ENCODE measurements at regions not wholly inside any gene's neighbourhood (a gene's known extent, or its start where the extent isn't known, plus 50 kb on each side); places are given as distances from the start of the nearest gene placed in this dataset.

DNA sequence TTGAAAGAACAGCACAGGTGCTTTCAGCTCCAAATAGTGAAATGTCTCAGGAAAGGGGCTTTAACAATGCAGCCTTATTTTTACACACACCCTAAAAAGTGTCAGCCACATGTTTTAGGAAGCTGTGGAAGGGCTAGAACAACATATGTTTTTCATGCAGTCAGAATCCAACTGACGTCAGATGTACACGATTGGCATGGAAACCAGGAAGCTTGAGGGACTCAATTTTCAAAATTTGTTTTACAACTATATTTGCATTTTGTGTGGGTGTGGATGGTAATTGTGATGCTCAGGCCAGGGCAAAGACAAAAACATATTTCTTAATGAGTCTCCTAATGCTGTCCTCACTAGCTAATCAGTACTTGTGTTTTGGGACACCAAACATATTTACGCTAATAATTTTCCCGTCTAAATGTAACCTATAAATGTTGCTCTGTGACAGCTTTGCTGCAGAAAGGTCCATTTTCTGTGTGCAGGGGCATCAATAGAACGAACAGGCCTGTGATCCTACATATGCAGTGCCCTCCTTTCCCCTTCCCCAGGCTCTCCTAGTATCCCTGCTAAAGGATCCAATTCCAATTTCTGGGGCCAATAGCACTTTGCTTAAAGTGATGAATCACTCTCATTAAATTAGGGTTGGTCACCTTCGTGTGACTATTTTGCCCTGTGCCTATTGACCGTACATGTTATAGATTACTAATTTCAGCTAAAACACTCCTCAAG lies 434.0 kb upstream of the CDH5 start:
- Histone ChIP-seq H3K79me2 (ENCODE audit: low read length) (no peaks in the 10 kb centered on the region), H3K4me1 (ENCODE audit: low read length) (no peaks in the 10 kb centered on the region), H3K4me2 (ENCODE audit: low read depth, low read length, poor library complexity, severe bottlenecking) (no peak overlapping the region), H3K9me3 (ENCODE audit: low read length) (no peaks in the 10 kb centered on the region), H3K27ac (ENCODE audit: low read length) (no peak overlapping the region), H3K36me3 (ENCODE audit: insufficient read depth, low read length) (no peaks in the 10 kb centered on the region), H3K4me3 (ENCODE audit: low read length) (no peak overlapping the region), H3K27me3 (ENCODE audit: low read length) (no peaks in the 10 kb centered on the region), H3K9me2 (replicated peaks; ENCODE audit: insufficient read depth, low read length) (0 out of 2 replicates have a peak, but pooled peaks cover 4% of the 10 kb centered on the region), H2AFZ (ENCODE audit: low read length) (no peak overlapping the region), H3K9ac (ENCODE audit: low read length) (no peak overlapping the region), H4K20me1 (ENCODE audit: insufficient read depth, low read depth, low read length) (no peaks in the 10 kb centered on the region)
- DNase-seq, result no peak

DNA sequence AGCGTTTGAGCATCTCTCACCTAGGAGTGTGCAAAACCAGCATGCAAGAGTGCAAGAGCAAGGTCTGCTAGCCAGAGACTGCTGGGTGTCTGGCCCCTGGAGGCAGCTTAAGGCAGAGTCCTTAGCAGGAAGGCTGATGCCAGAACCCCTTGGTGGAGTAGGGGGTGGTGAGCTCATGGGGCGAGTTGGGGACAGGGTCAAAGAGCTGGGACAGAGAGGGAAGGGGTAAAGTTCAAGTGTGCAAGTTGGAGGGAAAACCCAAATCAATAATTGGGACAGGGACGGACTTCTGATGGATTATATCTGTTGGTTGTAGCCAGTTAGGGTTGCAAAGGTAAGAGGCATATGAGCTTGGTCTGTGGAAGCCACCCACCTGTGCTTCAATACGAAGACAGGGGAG lies 443.6 kb upstream of the CDH5 start:
- Histone ChIP-seq H2AFZ (ENCODE audit: low read length) (no peak overlapping the region), H3K9me2 (replicated peaks; ENCODE audit: insufficient read depth, low read length) (no peaks in the 10 kb centered on the region), H3K4me2 (ENCODE audit: low read depth, low read length, poor library complexity, severe bottlenecking) (no peak overlapping the region), H3K9ac (ENCODE audit: low read length) (no peak overlapping the region), H3K27me3 (ENCODE audit: low read length) (no peaks in the 10 kb centered on the region), H4K20me1 (ENCODE audit: insufficient read depth, low read depth, low read length) (no peaks in the 10 kb centered on the region), H3K27ac (ENCODE audit: low read length) (no peak overlapping the region), H3K4me1 (ENCODE audit: low read length) (no peaks in the 10 kb centered on the region), H3K4me3 (ENCODE audit: low read length) (no peak overlapping the region), H3K36me3 (ENCODE audit: insufficient read depth, low read length) (no peaks in the 10 kb centered on the region), H3K79me2 (ENCODE audit: low read length) (no peaks in the 10 kb centered on the region), H3K9me3 (ENCODE audit: low read length) (no peaks in the 10 kb centered on the region)
- DNase-seq, result no peak

DNA sequence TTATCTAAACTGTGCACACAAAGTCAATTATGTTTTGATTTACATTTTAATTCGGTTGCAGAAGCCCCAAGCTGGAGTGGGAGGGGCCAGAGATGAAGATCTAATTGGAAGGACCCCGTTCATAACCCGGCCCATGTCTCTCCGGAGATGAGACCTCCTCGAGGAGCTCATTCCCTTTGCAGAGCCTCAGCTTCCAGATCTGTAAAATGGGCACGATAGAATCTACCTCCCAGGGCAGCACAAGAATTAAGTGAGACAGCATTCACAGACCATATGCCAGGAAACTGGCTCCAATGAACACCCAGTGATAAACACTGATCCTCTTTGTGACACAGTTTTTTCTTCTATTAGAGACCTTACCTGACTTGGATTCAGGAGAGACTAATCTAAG lies 446.5 kb upstream of the CDH5 start:
- DNase-seq, result no peak
- Histone ChIP-seq H3K27ac (ENCODE audit: low read length) (no peak overlapping the region), H2AFZ (ENCODE audit: low read length) (no peak overlapping the region), H3K79me2 (ENCODE audit: low read length) (no peaks in the 10 kb centered on the region), H3K36me3 (ENCODE audit: insufficient read depth, low read length) (no peaks in the 10 kb centered on the region), H3K4me3 (ENCODE audit: low read length) (no peak overlapping the region), H3K9me3 (ENCODE audit: low read length) (no peaks in the 10 kb centered on the region), H3K4me2 (ENCODE audit: low read depth, low read length, poor library complexity, severe bottlenecking) (no peak overlapping the region), H3K9me2 (replicated peaks; ENCODE audit: insufficient read depth, low read length) (no peaks in the 10 kb centered on the region), H3K27me3 (ENCODE audit: low read length) (no peaks in the 10 kb centered on the region), H3K9ac (ENCODE audit: low read length) (no peak overlapping the region), H4K20me1 (ENCODE audit: insufficient read depth, low read depth, low read length) (no peaks in the 10 kb centered on the region), H3K4me1 (ENCODE audit: low read length) (no peaks in the 10 kb centered on the region)

DNA sequence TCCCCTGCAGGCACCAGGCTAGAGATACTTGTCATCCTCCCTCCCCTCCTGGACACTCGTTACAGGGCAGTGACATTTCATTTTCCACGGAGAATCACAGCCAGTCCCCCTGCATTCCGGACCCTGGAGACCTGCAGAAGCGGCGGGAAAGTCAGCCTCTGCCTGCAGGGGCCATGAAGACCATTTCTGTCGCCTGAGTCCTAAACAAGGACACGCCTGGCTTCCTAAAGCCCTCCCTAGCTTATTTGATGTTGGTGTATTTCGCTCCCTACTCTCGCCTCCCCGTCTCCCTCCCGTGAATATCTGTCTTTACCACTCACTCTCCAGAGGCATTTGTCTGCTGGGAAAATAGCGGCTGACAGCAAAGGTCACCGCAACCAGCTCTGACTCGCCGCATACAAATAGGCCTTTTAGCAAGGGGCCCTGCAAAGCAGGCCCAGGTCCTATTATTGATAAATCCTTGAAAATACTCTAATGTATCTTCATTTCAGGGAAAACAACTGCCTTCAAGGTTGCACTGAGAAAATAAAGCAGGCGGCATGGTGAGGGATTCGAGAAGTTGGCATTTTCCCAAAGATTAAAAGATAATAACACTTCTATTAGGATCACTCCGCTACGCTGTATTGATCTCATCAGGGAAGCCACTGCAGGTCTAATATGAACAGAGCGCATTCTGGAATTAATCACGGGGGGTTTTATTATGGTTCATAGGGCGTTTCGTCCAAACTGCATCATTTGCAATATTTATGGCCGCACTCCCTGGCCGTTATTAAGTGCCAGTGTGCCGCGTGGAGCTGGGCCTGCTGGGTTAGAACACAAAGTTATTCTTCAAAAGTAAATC lies 447.1 kb upstream of the CDH5 start:
- Histone ChIP-seq H3K27me3 (ENCODE audit: low read length) (no peaks in the 10 kb centered on the region), H3K9me2 (replicated peaks; ENCODE audit: insufficient read depth, low read length) (no peaks in the 10 kb centered on the region), H2AFZ (ENCODE audit: low read length) (no peak overlapping the region), H3K9me3 (ENCODE audit: low read length) (no peaks in the 10 kb centered on the region), H3K27ac (ENCODE audit: low read length) (no peak overlapping the region), H3K4me1 (ENCODE audit: low read length) (no peaks in the 10 kb centered on the region), H3K36me3 (ENCODE audit: insufficient read depth, low read length) (no peaks in the 10 kb centered on the region), H3K79me2 (ENCODE audit: low read length) (no peaks in the 10 kb centered on the region), H3K4me2 (ENCODE audit: low read depth, low read length, poor library complexity, severe bottlenecking) (no peak overlapping the region), H4K20me1 (ENCODE audit: insufficient read depth, low read depth, low read length) (no peaks in the 10 kb centered on the region), H3K9ac (ENCODE audit: low read length) (no peak overlapping the region), H3K4me3 (ENCODE audit: low read length) (no peak overlapping the region)
- no peak for DNase-seq

DNA sequence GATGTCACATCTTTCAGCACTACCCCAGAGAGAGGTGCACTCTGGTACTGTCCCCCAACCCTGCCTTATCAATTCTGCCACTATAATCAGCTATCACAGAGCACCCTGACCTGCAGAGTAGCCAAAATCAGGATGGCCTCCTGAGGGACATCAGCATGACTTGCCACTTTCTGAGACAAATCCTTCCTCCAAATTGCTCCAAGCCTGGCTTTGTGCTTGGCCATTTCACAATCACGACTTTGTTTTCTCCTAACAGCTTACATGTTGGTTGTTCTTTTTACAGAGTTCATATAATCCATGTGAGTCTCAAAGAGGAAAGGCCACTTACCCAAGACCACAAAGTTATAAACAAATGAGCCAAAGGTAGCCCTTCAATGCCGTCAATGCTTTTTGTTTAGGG lies 449.0 kb upstream of the CDH5 start:
- Histone ChIP-seq H3K27me3 (ENCODE audit: low read length) (no peaks in the 10 kb centered on the region), H3K27ac (ENCODE audit: low read length) (no peak overlapping the region), H3K4me3 (ENCODE audit: low read length) (no peak overlapping the region), H3K36me3 (ENCODE audit: insufficient read depth, low read length) (no peaks in the 10 kb centered on the region), H3K9me3 (ENCODE audit: low read length) (no peaks in the 10 kb centered on the region), H3K9ac (ENCODE audit: low read length) (no peak overlapping the region), H4K20me1 (ENCODE audit: insufficient read depth, low read depth, low read length) (no peaks in the 10 kb centered on the region), H3K9me2 (replicated peaks; ENCODE audit: insufficient read depth, low read length) (no peaks in the 10 kb centered on the region), H2AFZ (ENCODE audit: low read length) (no peak overlapping the region), H3K4me2 (ENCODE audit: low read depth, low read length, poor library complexity, severe bottlenecking) (no peak overlapping the region), H3K4me1 (ENCODE audit: low read length) (no peaks in the 10 kb centered on the region), H3K79me2 (ENCODE audit: low read length) (no peaks in the 10 kb centered on the region)
- DNase-seq, result no peak

DNA sequence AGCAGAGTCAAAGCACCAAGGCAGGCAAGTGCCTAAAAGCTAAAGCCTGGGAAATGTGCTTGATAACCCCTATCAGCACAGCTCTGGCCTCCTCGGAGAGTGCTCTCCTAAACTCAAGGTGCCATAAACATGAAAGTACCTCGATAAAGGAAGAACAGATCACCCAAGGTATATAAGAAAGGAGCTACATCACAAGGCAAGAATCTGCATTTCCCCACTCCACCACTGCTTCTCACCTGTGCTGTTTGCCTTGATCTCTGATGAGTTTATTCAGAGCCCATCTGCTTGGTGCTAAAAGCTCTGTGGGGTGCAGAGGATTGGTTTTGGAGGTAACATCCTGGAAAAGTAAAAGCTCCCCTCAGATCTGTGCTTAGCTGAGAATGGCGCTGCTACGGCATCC lies 449.5 kb upstream of the CDH5 start:
- DNase-seq, result no peak
- H3K4me2 ChIP-seq (ENCODE audit: low read depth, low read length, poor library complexity, severe bottlenecking), result no peak overlapping the region
- H3K4me1 ChIP-seq (ENCODE audit: low read length), result no peaks in the 10 kb centered on the region
- no peak overlapping the region for H3K4me3 ChIP-seq (ENCODE audit: low read length)
- H3K9ac ChIP-seq (ENCODE audit: low read length), result no peak overlapping the region
- H3K27me3 ChIP-seq (ENCODE audit: low read length), result no peaks in the 10 kb centered on the region
- no peaks in the 10 kb centered on the region for H3K79me2 ChIP-seq (ENCODE audit: low read length)
- no peak overlapping the region for H2AFZ ChIP-seq (ENCODE audit: low read length)
- no peaks in the 10 kb centered on the region for H3K9me3 ChIP-seq (ENCODE audit: low read length)
- H3K36me3 ChIP-seq (ENCODE audit: insufficient read depth, low read length), result no peaks in the 10 kb centered on the region
- H4K20me1 ChIP-seq (ENCODE audit: insufficient read depth, low read depth, low read length), result no peaks in the 10 kb centered on the region
- no peak overlapping the region for H3K27ac ChIP-seq (ENCODE audit: low read length)
- no peaks in the 10 kb centered on the region for H3K9me2 ChIP-seq (replicated peaks; ENCODE audit: insufficient read depth, low read length)

DNA sequence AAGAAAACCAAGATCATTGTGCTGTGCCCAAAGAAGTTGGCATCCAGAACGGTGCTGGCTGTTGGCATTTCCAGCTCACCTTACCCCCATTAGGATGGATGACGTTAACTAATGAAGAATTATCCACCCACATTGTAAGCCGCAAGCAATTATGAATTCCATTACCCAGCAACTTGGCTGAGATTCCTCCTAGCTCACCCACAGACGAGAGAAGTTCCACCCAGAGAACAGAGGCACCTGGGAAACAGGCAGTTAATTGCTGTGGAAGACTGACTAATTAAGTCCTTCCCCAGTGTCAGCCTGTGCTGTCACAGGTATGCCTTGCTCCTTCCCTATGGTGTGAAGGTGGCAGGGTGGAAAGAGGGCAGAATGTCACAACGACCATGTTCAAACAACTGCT lies 456.2 kb upstream of the CDH5 start:
- Histone ChIP-seq H3K9ac (ENCODE audit: low read length) (no peak overlapping the region), H3K79me2 (ENCODE audit: low read length) (no peaks in the 10 kb centered on the region), H3K27ac (ENCODE audit: low read length) (no peak overlapping the region), H3K4me3 (ENCODE audit: low read length) (no peak overlapping the region), H3K27me3 (ENCODE audit: low read length) (no peaks in the 10 kb centered on the region), H4K20me1 (ENCODE audit: insufficient read depth, low read depth, low read length) (no peaks in the 10 kb centered on the region), H3K9me2 (replicated peaks; ENCODE audit: insufficient read depth, low read length) (no peaks in the 10 kb centered on the region), H3K4me1 (ENCODE audit: low read length) (no peaks in the 10 kb centered on the region; the same call in 1 of the 2 replicates), H3K36me3 (ENCODE audit: insufficient read depth, low read length) (no peaks in the 10 kb centered on the region), H3K4me2 (ENCODE audit: low read depth, low read length, poor library complexity, severe bottlenecking) (no peak overlapping the region), H3K9me3 (ENCODE audit: low read length) (no peaks in the 10 kb centered on the region), H2AFZ (ENCODE audit: low read length) (no peak overlapping the region)
- no peak for DNase-seq

DNA sequence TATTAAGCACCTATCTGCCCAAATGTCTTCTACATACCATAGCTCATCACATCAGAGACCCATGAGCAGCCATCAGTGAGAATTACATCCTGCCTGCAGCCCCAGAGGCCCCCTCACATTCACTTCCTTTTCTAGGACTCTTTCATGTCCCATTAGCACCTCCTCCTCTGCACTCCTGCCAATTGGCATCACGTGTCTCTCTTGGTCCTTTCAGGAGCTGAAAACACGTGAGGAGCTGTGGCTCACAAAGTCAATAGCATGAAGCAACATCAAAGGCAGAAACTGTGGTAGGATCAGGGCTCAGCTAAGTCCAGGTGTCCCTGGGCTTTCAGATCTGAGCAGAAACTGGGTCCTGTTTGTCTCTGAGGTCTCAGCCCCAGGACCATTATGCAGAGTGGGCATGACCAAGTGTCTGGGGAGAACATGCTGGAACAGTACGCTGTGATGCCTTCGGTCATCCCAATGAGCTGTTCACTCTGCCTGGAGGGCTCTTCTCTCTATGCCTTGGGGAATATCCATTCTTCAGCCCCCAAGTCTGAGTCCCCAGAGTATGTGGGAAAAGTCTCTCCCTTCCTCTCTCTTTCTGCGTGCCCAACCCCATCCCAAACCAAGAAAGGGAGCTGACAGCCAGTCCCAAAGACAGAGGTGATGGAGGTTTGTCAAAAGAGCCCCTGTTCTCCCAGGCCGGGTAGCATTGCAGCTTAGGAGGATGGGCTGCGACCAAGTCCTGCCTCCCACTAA lies 457.0 kb upstream of the CDH5 start:
- Histone ChIP-seq H3K4me2 (ENCODE audit: low read depth, low read length, poor library complexity, severe bottlenecking) (no peak overlapping the region), H3K9me2 (replicated peaks; ENCODE audit: insufficient read depth, low read length) (no peaks in the 10 kb centered on the region), H3K79me2 (ENCODE audit: low read length) (no peaks in the 10 kb centered on the region), H3K9ac (ENCODE audit: low read length) (no peak overlapping the region), H4K20me1 (ENCODE audit: insufficient read depth, low read depth, low read length) (no peaks in the 10 kb centered on the region), H3K9me3 (ENCODE audit: low read length) (no peaks in the 10 kb centered on the region), H2AFZ (ENCODE audit: low read length) (no peak overlapping the region), H3K27me3 (ENCODE audit: low read length) (no peaks in the 10 kb centered on the region), H3K4me1 (ENCODE audit: low read length) (no peaks in the 10 kb centered on the region; the same call in 1 of the 2 replicates), H3K4me3 (ENCODE audit: low read length) (no peak overlapping the region), H3K27ac (ENCODE audit: low read length) (no peak overlapping the region), H3K36me3 (ENCODE audit: insufficient read depth, low read length) (no peaks in the 10 kb centered on the region)
- DNase-seq, result peak; percentile 46

Data from Karpas-422 (cell line).